OCI-LY7 (cell line): ENCODE measurements at regions not wholly inside any gene's neighbourhood (a gene's known extent, or its start where the extent isn't known, plus 50 kb on each side); places are given as distances from the start of the nearest gene placed in this dataset.

ENCODE experiments used
- EZH2phosphoT487 ChIP-seq: fragments of 200-600 bp; sonication (generic); IDR thresholded peaks from 2 replicates; pipeline ENCODE4 v1.6.1; 2018; ENCODE audit warnings: low read depth, borderline replicate concordance, mild to moderate bottlenecking, mixed run types, antibody characterized with exemption, low read length, moderate library complexity, mixed read lengths
- TF ChIP-seq, protein P1 (sequence below): fragments of 200-600 bp; sonication (generic); conservative IDR thresholded peaks from 2 replicates; pipeline ENCODE4 v1.5.1; 2014; ENCODE audit warnings: mild to moderate bottlenecking, antibody characterized with exemption, low read length, moderate library complexity, mixed read lengths

DNA sequence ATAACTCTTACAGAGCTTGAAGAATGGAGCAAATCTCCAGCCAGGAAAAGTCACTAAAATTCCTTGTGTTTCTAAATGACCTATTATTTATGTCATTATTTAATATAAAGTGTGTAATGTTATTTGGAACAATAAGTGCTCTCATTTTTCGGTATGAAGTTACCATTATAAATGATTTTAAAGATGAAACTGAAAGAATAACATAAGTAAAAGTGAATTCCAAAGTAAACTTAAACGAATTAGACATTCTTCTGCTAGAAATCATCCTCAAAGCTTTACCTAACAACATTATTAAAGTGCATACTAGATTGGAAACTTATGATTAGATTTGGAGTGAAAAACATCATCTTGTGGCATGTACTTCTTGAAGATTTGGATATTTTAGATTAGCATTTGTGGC lies 897.2 kb upstream of the CDH2 start:
- TF ChIP-seq, protein P1, sequence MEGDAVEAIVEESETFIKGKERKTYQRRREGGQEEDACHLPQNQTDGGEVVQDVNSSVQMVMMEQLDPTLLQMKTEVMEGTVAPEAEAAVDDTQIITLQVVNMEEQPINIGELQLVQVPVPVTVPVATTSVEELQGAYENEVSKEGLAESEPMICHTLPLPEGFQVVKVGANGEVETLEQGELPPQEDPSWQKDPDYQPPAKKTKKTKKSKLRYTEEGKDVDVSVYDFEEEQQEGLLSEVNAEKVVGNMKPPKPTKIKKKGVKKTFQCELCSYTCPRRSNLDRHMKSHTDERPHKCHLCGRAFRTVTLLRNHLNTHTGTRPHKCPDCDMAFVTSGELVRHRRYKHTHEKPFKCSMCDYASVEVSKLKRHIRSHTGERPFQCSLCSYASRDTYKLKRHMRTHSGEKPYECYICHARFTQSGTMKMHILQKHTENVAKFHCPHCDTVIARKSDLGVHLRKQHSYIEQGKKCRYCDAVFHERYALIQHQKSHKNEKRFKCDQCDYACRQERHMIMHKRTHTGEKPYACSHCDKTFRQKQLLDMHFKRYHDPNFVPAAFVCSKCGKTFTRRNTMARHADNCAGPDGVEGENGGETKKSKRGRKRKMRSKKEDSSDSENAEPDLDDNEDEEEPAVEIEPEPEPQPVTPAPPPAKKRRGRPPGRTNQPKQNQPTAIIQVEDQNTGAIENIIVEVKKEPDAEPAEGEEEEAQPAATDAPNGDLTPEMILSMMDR: no peak
- TF ChIP-seq EZH2phosphoT487: no peak
